Muscle of back (tissue), 3 donors: ENCODE measurements at regions not wholly inside any gene's neighbourhood (a gene's known extent, or its start where the extent isn't known, plus 50 kb on each side); places are given as distances from the start of the nearest gene placed in this dataset.

ENCODE experiments used
- DNase-seq, 3 donors: peaks; one replicate each; pipeline versions ENCODE4 v3.0.0 to v3.0.0-alpha.2; 2013

- no peak for DNase-seq
Observed at GRCh38 chr4:176011529-176011928, 54.1 kb upstream of the WDR17 start.

DNA sequence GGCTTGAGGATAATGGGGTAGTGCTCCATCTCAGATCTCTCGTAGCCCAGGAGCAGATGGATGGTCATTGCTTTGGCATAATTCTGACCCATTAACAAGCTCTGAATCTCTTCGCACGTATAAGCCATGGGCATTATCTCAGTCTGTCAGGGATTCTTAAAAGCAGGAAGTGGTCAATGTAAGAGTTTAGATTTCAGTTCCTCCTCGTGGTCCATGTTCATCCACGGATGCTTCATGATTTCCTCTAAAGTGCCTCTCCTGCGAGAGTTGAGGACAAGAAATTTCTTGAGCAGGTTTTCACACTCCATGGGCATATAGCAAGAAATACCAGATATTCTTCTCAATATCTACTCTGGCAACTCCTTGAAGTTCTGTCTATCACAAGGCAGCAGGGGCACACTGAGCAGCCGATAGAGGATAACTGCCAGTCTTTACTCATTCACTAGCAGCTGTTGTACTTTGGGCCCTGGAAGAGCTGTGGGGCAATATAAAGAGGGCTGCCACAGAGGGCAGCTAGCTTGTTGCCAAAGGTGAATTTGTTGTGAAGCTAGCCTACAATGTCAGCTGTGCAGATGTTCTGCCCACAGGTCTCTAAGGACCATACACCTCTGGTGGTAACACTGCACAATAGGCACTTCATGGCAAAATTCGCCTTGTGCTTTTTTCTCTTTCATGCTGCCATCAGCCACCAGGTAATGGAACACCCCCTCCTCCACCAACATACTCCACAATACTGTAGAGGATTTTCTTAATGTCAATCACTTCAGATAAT is 52.0 kb upstream of the WDR17 start:
- DNase-seq = no peak

DNA sequence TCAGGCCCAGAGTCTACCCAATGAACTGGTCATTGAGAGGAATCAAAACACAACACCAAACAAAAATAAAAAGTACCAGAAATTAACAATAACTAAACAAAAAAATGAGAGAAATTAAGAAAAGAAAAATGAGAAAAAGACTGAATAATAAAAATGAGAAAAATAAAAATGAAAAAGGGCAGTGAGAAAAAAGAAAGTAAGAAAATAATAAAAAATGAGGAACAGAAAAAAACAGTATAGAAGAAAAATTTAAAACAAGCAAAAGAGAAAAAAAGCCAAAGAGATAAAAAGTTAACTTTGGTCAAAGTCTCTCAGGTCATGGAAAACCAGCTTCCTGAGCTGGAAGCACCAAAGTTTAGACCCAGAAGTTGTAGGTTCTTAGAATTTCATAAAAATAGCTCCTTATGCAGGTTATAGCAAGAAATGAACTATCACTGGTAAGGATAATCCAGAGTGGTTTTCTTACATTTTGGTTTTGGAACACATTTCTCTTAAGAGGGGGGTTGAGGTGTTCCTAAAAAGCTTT is 51.0 kb upstream of the WDR17 start:
- DNase-seq = no peak
